Pancreas (tissue), 10 donors: ENCODE measurements at regions not wholly inside any gene's neighbourhood (a gene's known extent, or its start where the extent isn't known, plus 50 kb on each side); places are given as distances from the start of the nearest gene placed in this dataset.
A peak's percentile ranks its signal among the peaks of the same experiment; 100 is the strongest.

Source experiments
- ATAC-seq, 4 donors: fragments of 200-7000 bp; cut with Tn5 transposase; one replicate each; pipeline versions ENCODE4 v1.8.0 to v1.9.1; 2020; ENCODE audit warnings: mild to moderate bottlenecking in 4 of 4, moderate library complexity in 4 of 4
- DNase-seq, 6 donors: peaks; one replicate each; pipeline ENCODE4 v3.0.0-alpha.2; 2020
- FAIRE-seq: peaks from 2 replicates; lab custom pipeline; 2012; peaks lifted over from hg19 to GRCh38; lab: Jason Lieb, UNC
- H3K27ac ChIP-seq, 4 donors: fragments of 200-600 bp; sonication (generic); 1 replicate in 3 of 4; 2 replicates in 1 of 4; pipeline versions ENCODE4 v1.5.0 to v1.8.0; 2020
- H3K27me3 ChIP-seq, 4 donors: fragments of 200-600 bp; one replicate each; pipeline ENCODE4 v1.8.0; 2021
- H3K36me3 ChIP-seq, 3 donors: fragments of 200-600 bp; sonication (generic) in 1 of 3; one replicate each; pipeline versions ENCODE4 v1.5.0 to v1.8.0; 2020 to 2021
- H3K4me1 ChIP-seq, 3 donors: fragments of 200-600 bp; one replicate each; pipeline ENCODE4 v1.8.0; 2021
- H3K4me3 ChIP-seq, 4 donors: fragments of 200-600 bp; sonication (generic) in 2 of 4; one replicate each; pipeline versions ENCODE4 v1.5.0 to v1.8.0; 2020 to 2021
- H3K9me3 ChIP-seq, 4 donors: fragments of 200-600 bp; one replicate each; pipeline ENCODE4 v1.8.0; 2021
- CTCF ChIP-seq, 4 donors: fragments of 200-600 bp; sonication (generic) in 3 of 4; IDR thresholded peaks; one replicate each; pipeline versions ENCODE4 v1.5.0 to v1.8.0; 2021; ENCODE audit warnings: antibody characterized with exemption in 4 of 4
- WGBS, 2 donors: extraction: QIAGEN DNeasy Blood & Tissue Kit; methylation state at CpG; one replicate each; pipeline ENCODE4 v1.1.7; 2013; 5-methylcytosine and 5-hydroxymethylcytosine counted together
- intact Hi-C, 3 donors: fragments of 100-400 bp; cut with DNase I; formaldehyde crosslinking; loops; one replicate each; pipeline versions ENCODE4 v1.11.1 to v1.14.2; 2022
- donor health status: healthy with polysubstance abuse.
- donor health status: DM: no; HTN: no; CAD: no; lungs with moderate emphysema.
- donor health status: DM: no; HTN: no; CAD: no.
- donor health status: control.
- donor health status: control.
- donor health status: Bipolar disorder and iron deficiency.
- donor health status: DM: yes; HTN: yes; CAD: no.
- donor health status: DM: no; HTN: no; CAD: no.
- donor health status: DM: no; HTN: no; CAD: no.
- donor health status: DM: yes; HTN: yes; CAD: no.

- ATAC-seq: peak in 2 of 4 donors; percentile 38 to 39
- H3K4me1 ChIP-seq: no peaks in the 10 kb centered on the region
- FAIRE-seq: no peak
- no peak for TF ChIP-seq CTCF (IDR thresholded peaks at IDR 0.05)
- no peaks in the 10 kb centered on the region for H3K9me3 ChIP-seq
- H3K27me3 ChIP-seq: no peaks in the 10 kb centered on the region
- no peak overlapping the region for H3K27ac ChIP-seq
- no peak overlapping the region for H3K4me3 ChIP-seq
- 53 to 64% methylated on average over 2 of the region's 2 CpGs for WGBS, 2 donors
- DNase-seq: no peak
- no peaks in the 10 kb centered on the region for H3K36me3 ChIP-seq
- intact Hi-C loops: no loop called here
Observed at GRCh38 chr4:96776920-96777527, 937.1 kb downstream of the PDHA2 start.

GRCh38 chr4:96784336-96784735, 944.4 kb downstream of the PDHA2 start:
- no peak overlapping the region for H3K4me3 ChIP-seq
- WGBS, 2 donors: 72 to 82% methylated on average over 4 of the region's 4 CpGs
- H3K27me3 ChIP-seq: no peaks in the 10 kb centered on the region
- H3K27ac ChIP-seq: no peak overlapping the region
- no peak for DNase-seq
- TF ChIP-seq CTCF (IDR thresholded peaks at IDR 0.05): no peak
- H3K9me3 ChIP-seq: no peaks in the 10 kb centered on the region
- no peak for ATAC-seq
- H3K36me3 ChIP-seq: no peaks in the 10 kb centered on the region
- intact Hi-C loops: no loop called here
- H3K4me1 ChIP-seq: no peaks in the 10 kb centered on the region
- no peak for FAIRE-seq

GRCh38 chr4:96786306-96786705, 946.4 kb downstream of the PDHA2 start:
- no peaks in the 10 kb centered on the region for H3K4me1 ChIP-seq
- no peak overlapping the region for H3K27ac ChIP-seq
- WGBS, 2 donors: 42 to 45% methylated on average over 3 of the region's 3 CpGs
- TF ChIP-seq CTCF (IDR thresholded peaks at IDR 0.05): no peak
- no peaks in the 10 kb centered on the region for H3K36me3 ChIP-seq
- intact Hi-C loops: no loop called here
- FAIRE-seq: no peak
- ATAC-seq: no peak
- no peak for DNase-seq
- no peaks in the 10 kb centered on the region for H3K27me3 ChIP-seq
- no peak overlapping the region for H3K4me3 ChIP-seq
- no peaks in the 10 kb centered on the region for H3K9me3 ChIP-seq

GRCh38 chr4:96787766-96788165, 947.9 kb downstream of the PDHA2 start:
- Histone ChIP-seq H3K27me3 (no peaks in the 10 kb centered on the region), H3K4me1 (no peaks in the 10 kb centered on the region), H3K27ac (no peak overlapping the region), H3K4me3 (no peak overlapping the region), H3K9me3 (no peaks in the 10 kb centered on the region), H3K36me3 (no peaks in the 10 kb centered on the region)
- no peak for TF ChIP-seq CTCF (IDR thresholded peaks at IDR 0.05)
- intact Hi-C loops: no loop called here
- FAIRE-seq (no peak), ATAC-seq (no peak), DNase-seq (no peak)
- WGBS, 2 donors: 54 to 68% methylated on average over 1 of the region's 1 CpG

GRCh38 chr4:96809563-96809962, 969.7 kb downstream of the PDHA2 start:
- no peaks in the 10 kb centered on the region for H3K36me3 ChIP-seq
- H3K9me3 ChIP-seq: no peaks in the 10 kb centered on the region
- FAIRE-seq (no peak), DNase-seq (no peak), ATAC-seq (no peak)
- no peaks in the 10 kb centered on the region for H3K27me3 ChIP-seq
- no peak overlapping the region for H3K4me3 ChIP-seq
- no peak for TF ChIP-seq CTCF (IDR thresholded peaks at IDR 0.05)
- H3K27ac ChIP-seq: no peak overlapping the region
- H3K4me1 ChIP-seq: no peaks in the 10 kb centered on the region
- intact Hi-C loops: no loop called here
- 74 to 81% methylated on average over 2 of the region's 2 CpGs for WGBS, 2 donors
